Epithelial cell of esophagus (primary cell): ENCODE measurements at regions not wholly inside any gene's neighbourhood (a gene's known extent, or its start where the extent isn't known, plus 50 kb on each side); places are given as distances from the start of the nearest gene placed in this dataset.
"Not testable (repeated sequence)": the region's sequence is repeated elsewhere in the genome, so short reads cannot be mapped to it uniquely, and the experiment has no call there.

ENCODE experiments used
- DNase-seq: peaks from one replicate; pipeline ENCODE4 v3.0.0; 2010; ENCODE audit warnings: low read depth
- H3K4me3 ChIP-seq: 2 replicates; pipeline ENCODE4 v1.5.1; 2011; ENCODE audit warnings: mild to moderate bottlenecking, low read length, control low read depth
- TF ChIP-seq, protein P1 (sequence below): IDR thresholded peaks from 2 replicates; pipeline ENCODE4 v1.5.1; 2011; ENCODE audit warnings: low read depth, mild to moderate bottlenecking, low read length, control low read depth, inconsistent platforms; ENCODE audit not compliant: insufficient read depth; ENCODE audit errors: missing control alignments

DNA sequence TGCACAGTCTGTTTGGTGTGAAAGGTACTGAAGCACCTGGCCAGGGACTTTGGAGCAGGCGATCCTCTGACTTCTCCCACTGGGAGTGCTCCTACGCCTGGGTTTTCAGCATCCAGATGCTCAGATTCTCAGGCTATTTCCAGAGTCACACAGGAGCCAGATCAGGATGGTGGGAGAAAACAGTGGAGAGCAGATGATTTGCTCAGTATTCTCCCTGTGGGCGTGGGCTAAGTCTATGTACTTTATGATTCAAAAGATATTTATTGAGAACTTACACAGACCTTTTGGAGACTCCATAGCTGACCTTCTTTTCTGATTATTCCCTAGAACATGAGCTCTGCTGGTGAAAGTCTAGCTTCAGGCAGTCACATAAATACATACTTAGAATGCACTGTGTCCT lies 134.6 kb downstream of the TENT5C start:
- no peak overlapping the region for H3K4me3 ChIP-seq
- no peak for DNase-seq
- TF ChIP-seq, protein P1, sequence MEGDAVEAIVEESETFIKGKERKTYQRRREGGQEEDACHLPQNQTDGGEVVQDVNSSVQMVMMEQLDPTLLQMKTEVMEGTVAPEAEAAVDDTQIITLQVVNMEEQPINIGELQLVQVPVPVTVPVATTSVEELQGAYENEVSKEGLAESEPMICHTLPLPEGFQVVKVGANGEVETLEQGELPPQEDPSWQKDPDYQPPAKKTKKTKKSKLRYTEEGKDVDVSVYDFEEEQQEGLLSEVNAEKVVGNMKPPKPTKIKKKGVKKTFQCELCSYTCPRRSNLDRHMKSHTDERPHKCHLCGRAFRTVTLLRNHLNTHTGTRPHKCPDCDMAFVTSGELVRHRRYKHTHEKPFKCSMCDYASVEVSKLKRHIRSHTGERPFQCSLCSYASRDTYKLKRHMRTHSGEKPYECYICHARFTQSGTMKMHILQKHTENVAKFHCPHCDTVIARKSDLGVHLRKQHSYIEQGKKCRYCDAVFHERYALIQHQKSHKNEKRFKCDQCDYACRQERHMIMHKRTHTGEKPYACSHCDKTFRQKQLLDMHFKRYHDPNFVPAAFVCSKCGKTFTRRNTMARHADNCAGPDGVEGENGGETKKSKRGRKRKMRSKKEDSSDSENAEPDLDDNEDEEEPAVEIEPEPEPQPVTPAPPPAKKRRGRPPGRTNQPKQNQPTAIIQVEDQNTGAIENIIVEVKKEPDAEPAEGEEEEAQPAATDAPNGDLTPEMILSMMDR, result no peak

DNA sequence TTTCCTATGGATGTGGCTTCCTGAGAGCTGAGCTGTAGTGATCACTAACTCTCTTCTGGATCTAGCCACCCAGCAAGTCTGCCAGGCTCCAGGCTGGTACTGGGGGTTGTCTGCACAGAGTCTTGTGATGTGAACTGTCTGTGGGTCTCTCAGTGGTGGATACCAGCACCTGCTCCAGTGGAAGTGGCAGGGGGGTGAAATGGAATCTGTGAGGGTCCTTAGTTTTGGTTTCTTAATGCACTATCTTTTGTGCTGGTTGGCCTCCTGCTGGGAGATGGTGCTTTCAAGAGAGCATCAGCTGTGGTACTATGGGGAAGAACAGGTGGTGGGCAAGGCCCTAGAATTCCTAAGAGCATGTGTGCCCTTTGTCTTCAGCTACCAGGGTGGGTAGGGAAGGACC lies 140.7 kb downstream of the TENT5C start:
- not testable (repeated sequence) for DNase-seq, H3K4me3 ChIP-seq

DNA sequence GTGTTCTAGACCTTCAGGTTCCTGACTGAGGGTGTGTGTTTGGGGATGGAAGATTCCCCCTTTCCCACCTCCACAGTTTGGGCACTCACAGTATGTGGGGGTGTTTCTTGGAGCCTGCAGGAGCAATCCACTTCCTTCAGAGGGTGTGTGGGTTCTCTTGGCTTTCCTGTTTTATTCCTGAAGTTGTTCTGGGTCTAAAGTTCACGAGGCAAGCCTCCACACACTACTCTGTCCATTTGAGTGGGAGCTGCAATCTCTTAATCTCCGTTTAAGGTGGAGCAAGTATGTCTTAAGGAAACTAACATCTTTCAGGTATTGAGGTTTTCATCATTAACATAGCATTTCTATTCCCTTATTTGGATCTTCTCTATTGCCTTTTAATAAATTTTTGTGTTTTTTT lies 141.8 kb downstream of the TENT5C start:
- TF ChIP-seq, protein P1, result no peak
- no peak for DNase-seq
- H3K4me3 ChIP-seq, result no peak overlapping the region

DNA sequence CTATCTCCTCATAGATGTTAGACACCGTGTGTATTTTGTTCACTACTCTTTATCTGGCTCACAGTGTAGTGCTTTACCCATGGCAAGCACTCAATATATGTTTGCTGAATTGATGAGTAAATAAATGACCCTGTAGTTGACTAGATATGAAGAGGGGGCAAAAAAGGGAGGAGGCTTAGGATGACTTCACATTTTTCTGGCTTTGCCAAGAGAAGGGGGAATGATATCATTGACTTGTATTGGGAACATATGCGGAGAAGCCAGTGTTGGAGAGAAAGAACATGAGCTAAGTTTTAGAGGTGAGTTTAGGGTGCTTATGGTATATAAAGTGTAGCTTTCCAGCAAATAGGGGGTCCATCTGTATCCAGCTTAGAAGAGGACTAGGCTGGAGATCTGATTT lies 145.5 kb downstream of the TENT5C start:
- TF ChIP-seq, protein P1, result no peak
- DNase-seq, result no peak
- no peak overlapping the region for H3K4me3 ChIP-seq

DNA sequence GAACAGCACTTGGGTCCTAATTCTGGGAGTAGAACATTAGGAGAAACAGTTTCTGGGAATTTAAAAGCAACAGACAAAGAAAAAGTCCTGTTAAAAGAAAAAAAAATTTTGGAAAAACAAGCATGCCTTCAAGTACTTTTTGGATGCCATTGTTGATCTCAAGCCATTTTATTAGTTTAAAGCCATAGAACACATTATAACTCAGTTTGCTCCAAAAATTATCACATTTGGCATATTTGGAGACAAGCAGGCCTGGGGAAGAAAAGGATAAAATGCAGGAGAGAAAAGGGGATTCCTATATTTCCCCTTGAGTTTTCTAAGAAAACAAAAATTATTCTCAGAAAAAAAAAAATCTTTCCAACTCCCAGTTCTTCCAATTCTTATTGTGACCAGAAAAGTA lies 146.8 kb downstream of the TENT5C start:
- TF ChIP-seq, protein P1, result no peak
- DNase-seq, result no peak
- H3K4me3 ChIP-seq, result no peak overlapping the region

DNA sequence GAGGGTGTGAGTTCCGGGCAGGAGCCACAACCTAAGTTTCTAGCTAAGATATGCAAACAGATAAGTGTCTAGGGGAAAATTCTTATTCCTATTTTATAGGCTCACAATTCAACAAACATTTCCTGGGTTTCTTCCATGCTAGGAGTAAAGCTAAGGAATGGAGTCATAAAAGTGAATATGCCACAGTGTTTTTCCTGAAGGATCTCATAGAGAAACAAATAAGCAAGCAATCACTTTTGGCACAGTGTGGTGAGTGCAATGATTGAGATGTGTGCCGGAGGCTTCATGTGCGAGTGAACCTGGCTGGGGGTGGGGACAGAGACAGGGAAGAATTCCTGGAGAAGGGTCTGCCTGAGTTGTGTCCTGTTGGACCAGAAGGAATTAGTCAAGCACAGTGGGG lies 147.4 kb downstream of the TENT5C start:
- H3K4me3 ChIP-seq, result no peak overlapping the region
- TF ChIP-seq, protein P1, result no peak
- DNase-seq, result no peak

DNA sequence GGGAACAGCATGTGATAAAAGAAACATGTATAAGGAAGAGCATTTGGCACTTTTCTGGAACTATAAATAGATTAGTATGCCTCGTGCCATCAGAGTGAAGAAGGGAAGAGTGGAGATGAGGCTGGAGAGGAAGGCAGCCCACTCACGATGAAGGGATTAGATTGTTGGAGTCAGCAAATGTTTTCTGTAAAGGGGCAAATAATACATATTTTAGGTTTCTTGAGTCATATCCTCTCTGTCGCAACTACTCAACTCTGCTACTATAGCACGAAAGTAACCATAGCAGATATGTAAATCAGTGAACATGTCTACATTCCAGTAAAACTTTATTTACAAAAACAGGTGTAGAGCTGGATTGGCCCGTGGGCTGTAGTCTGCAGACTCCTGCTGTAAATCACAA lies 147.8 kb downstream of the TENT5C start:
- DNase-seq, result peak; percentile 50
- H3K4me3 ChIP-seq, result no peak overlapping the region

More for the DNA sequence above, 147.8 kb downstream of the TENT5C start:
- TF ChIP-seq, protein P1, result no peak
